Progenitor cell of endocrine pancreas (in vitro differentiated cells): ENCODE measurements at regions not wholly inside any gene's neighbourhood (a gene's known extent, or its start where the extent isn't known, plus 50 kb on each side); places are given as distances from the start of the nearest gene placed in this dataset.
A peak's percentile ranks its signal among the peaks of the same experiment; 100 is the strongest.

Experiments
- DNase-seq: peaks from one replicate; pipeline ENCODE4 v3.0.0; 2021; ENCODE audit warnings: low spot score; ENCODE audit not compliant: unreplicated experiment
- H3K27ac Mint-ChIP-seq: 2 replicates; pipeline ENCODE4 v1.8.0; 2021; ENCODE audit warnings: mild to moderate bottlenecking, moderate library complexity, mixed read lengths
- H3K27me3 Mint-ChIP-seq: 2 replicates; pipeline ENCODE4 v1.8.0; 2021; ENCODE audit warnings: mixed read lengths
- H3K36me3 Mint-ChIP-seq: 2 replicates; pipeline ENCODE4 v1.8.0; 2022; ENCODE audit warnings: mixed read lengths; ENCODE audit not compliant: insufficient read depth
- H3K4me1 Mint-ChIP-seq: 2 replicates; pipeline ENCODE4 v1.8.0; 2021; ENCODE audit warnings: low read depth, mixed read lengths
- H3K4me3 Mint-ChIP-seq: 2 replicates; pipeline ENCODE4 v1.8.0; 2021; ENCODE audit warnings: low read depth, mild to moderate bottlenecking, moderate library complexity, mixed read lengths
- H3K9me3 Mint-ChIP-seq: 2 replicates; pipeline ENCODE4 v1.8.0; 2021; ENCODE audit warnings: low read depth, mixed read lengths
- CTCF ChIP-seq: fragments of 200-600 bp; sonication (generic); IDR thresholded peaks from one replicate; pipeline ENCODE4 v1.5.0; 2021; ENCODE audit warnings: antibody characterized with exemption, mild to moderate bottlenecking; ENCODE audit not compliant: unreplicated experiment

GRCh38 chr15:98286200-98286599 is 325.7 kb downstream of the ARRDC4 start:
- DNase-seq, result no peak
- H3K4me3 Mint-ChIP-seq, result no peak overlapping the region

GRCh38 chr15:98286831-98287230 is 326.3 kb downstream of the ARRDC4 start:
- no peaks in the 10 kb centered on the region for H3K36me3 Mint-ChIP-seq
- no peak overlapping the region for H3K27ac Mint-ChIP-seq
- TF ChIP-seq CTCF, result no peak
- peaks cover 20% of the 10 kb centered on the region for H3K27me3 Mint-ChIP-seq
- H3K4me1 Mint-ChIP-seq, result peaks cover 12% of the 10 kb centered on the region
- DNase-seq, result no peak
- no peak overlapping the region for H3K4me3 Mint-ChIP-seq
- H3K9me3 Mint-ChIP-seq, result no peaks in the 10 kb centered on the region

More at GRCh38 chr15:98286200-98286599, 325.7 kb downstream of the ARRDC4 start:
- no peak for TF ChIP-seq CTCF
- H3K4me1 Mint-ChIP-seq, result peaks cover 14% of the 10 kb centered on the region
- no peak overlapping the region for H3K27ac Mint-ChIP-seq
- no peaks in the 10 kb centered on the region for H3K9me3 Mint-ChIP-seq
- peaks cover 20% of the 10 kb centered on the region for H3K27me3 Mint-ChIP-seq
- no peaks in the 10 kb centered on the region for H3K36me3 Mint-ChIP-seq

- DNase-seq, result no peak
- H3K27me3 Mint-ChIP-seq, result peaks cover 28% of the 10 kb centered on the region
- peaks cover 6% of the 10 kb centered on the region for H3K4me1 Mint-ChIP-seq
- TF ChIP-seq CTCF, result no peak
- H3K9me3 Mint-ChIP-seq, result no peaks in the 10 kb centered on the region
- H3K4me3 Mint-ChIP-seq, result no peak overlapping the region
- no peak overlapping the region for H3K27ac Mint-ChIP-seq
- H3K36me3 Mint-ChIP-seq, result no peaks in the 10 kb centered on the region
Measured at GRCh38 chr15:98288091-98288590, 327.6 kb downstream of the ARRDC4 start.

- Mint-ChIP-seq H3K27ac (no peak overlapping the region), H3K36me3 (no peaks in the 10 kb centered on the region), H3K4me1 (peaks cover 4% of the 10 kb centered on the region), H3K4me3 (no peak overlapping the region), H3K27me3 (peaks cover 44% of the 10 kb centered on the region), H3K9me3 (no peaks in the 10 kb centered on the region)
- TF ChIP-seq CTCF, result no peak
- no peak for DNase-seq
Measured at GRCh38 chr15:98289747-98290146, 329.2 kb downstream of the ARRDC4 start.

GRCh38 chr15:98292442-98293240 is 332.1 kb downstream of the ARRDC4 start:
- no peak overlapping the region for H3K27ac Mint-ChIP-seq
- peak; percentile 78 for DNase-seq
- H3K36me3 Mint-ChIP-seq, result no peaks in the 10 kb centered on the region
- H3K4me3 Mint-ChIP-seq, result peak overlapping the region; percentile 62
- H3K9me3 Mint-ChIP-seq, result no peaks in the 10 kb centered on the region
- peaks cover 34% of the 10 kb centered on the region for H3K27me3 Mint-ChIP-seq
- H3K4me1 Mint-ChIP-seq, result peaks cover 4% of the 10 kb centered on the region
- TF ChIP-seq CTCF, result peak; percentile 86
